H1 (cell line): ENCODE measurements at regions not wholly inside any gene's neighbourhood (a gene's known extent, or its start where the extent isn't known, plus 50 kb on each side); places are given as distances from the start of the nearest gene placed in this dataset.

Source experiments
- CTCF ChIA-PET: fragments of 300-600 bp; sonication (Branson Sonifier 250); formaldehyde crosslinking; loops from one replicate; lab custom pipeline; 2021; ENCODE audit not compliant: partially characterized antibody; lab: Charles Lee
- POLR2A ChIA-PET: fragments of 300-600 bp; sonication (Branson Sonifier 250); formaldehyde crosslinking; loops from one replicate; lab custom pipeline; 2021; ENCODE audit warnings: inconsistent platforms; ENCODE audit not compliant: partially characterized antibody; lab: Charles Lee
- DNase-seq, 2 experiments: peaks; one replicate each; pipeline versions ENCODE4 v3.0.0 to v3.0.0-alpha.2; 2010 to 2022; ENCODE audit warnings: low spot score in 2 of 2, low read depth in 1 of 2, mixed read lengths in 1 of 2
- FAIRE-seq: peaks from 2 replicates; lab custom pipeline; 2011; peaks lifted over from hg19 to GRCh38; lab: Jason Lieb, UNC
- H2AFZ ChIP-seq: 2 replicates; pipeline ENCODE4 v1.8.1; 2012; ENCODE audit warnings: low read length, inconsistent platforms
- H2AK5ac ChIP-seq: 2 replicates; pipeline ENCODE4 v1.6.1; 2013; ENCODE audit warnings: low read depth, low read length
- H2BK120ac ChIP-seq: replicated peaks from 2 replicates; pipeline ENCODE3; 2013; ENCODE audit warnings: low read depth, low read length, inconsistent platforms
- H2BK12ac ChIP-seq: 2 replicates; pipeline ENCODE4 v1.6.1; 2013; ENCODE audit warnings: low read depth, low read length
- H2BK15ac ChIP-seq: 2 replicates; pipeline ENCODE4 v1.6.1; 2013; ENCODE audit warnings: low read length
- H2BK20ac ChIP-seq: 2 replicates; pipeline ENCODE4 v1.6.1; 2013; ENCODE audit warnings: low read length
- H2BK5ac ChIP-seq: 2 replicates; pipeline ENCODE4 v1.6.1; 2013; ENCODE audit warnings: low read depth, low read length
- H3K14ac ChIP-seq: 2 replicates; pipeline ENCODE4 v1.6.1; 2013; ENCODE audit warnings: inconsistent platforms; ENCODE audit not compliant: insufficient read length
- H3K18ac ChIP-seq: 2 replicates; pipeline ENCODE4 v1.6.1; 2013; ENCODE audit warnings: low read length; ENCODE audit errors: extremely low read depth
- H3K23ac ChIP-seq: 2 replicates; pipeline ENCODE4 v1.6.1; 2013; ENCODE audit warnings: inconsistent platforms; ENCODE audit not compliant: insufficient read length
- H3K23me2 ChIP-seq: 2 replicates; pipeline ENCODE4 v1.6.1; 2013; ENCODE audit warnings: low read depth, low read length
- H3K27ac ChIP-seq: 2 replicates; pipeline ENCODE4 v1.6.1; 2011; ENCODE audit warnings: low read depth, low read length, inconsistent platforms
- H3K27me3 ChIP-seq, 4 experiments: replicated peaks in 1 of 4; 1 replicate in 1 of 4; 2 replicates in 3 of 4; pipeline versions ENCODE4 v1.6.1 to v1.8.1; 2011 to 2013; ENCODE audit warnings: low read length in 3 of 4, mild to moderate bottlenecking in 3 of 4, inconsistent platforms in 2 of 4, mixed read lengths in 2 of 4, moderate library complexity in 1 of 4; ENCODE audit not compliant: control insufficient read depth in 3 of 4, insufficient read depth in 3 of 4; ENCODE audit errors: extremely low read depth in 1 of 4
- H3K36me3 ChIP-seq, 4 experiments: 2 replicates each; pipeline versions ENCODE4 v1.6.1 to v1.8.1; 2011 to 2013; ENCODE audit warnings: mild to moderate bottlenecking in 4 of 4, low read length in 3 of 4, moderate library complexity in 2 of 4, control low read depth in 1 of 4, inconsistent platforms in 1 of 4; ENCODE audit not compliant: insufficient read depth in 4 of 4, control insufficient read depth in 2 of 4
- H3K4ac ChIP-seq: replicated peaks from 2 replicates; pipeline ENCODE3; 2013; ENCODE audit warnings: low read length, low read depth, mixed read lengths, inconsistent platforms; ENCODE audit not compliant: insufficient read length
- H3K4me1 ChIP-seq, 4 experiments: replicated peaks in 1 of 4; 1 replicate in 1 of 4; 2 replicates in 3 of 4; pipeline versions ENCODE4 v1.6.1 to v1.8.1; 2011 to 2013; ENCODE audit warnings: low read length in 3 of 4, inconsistent platforms in 2 of 4, mixed read lengths in 1 of 4; ENCODE audit not compliant: insufficient read depth in 4 of 4, control insufficient read depth in 3 of 4
- H3K4me2 ChIP-seq, 2 experiments: 2 replicates each; pipeline versions ENCODE4 v1.6.1 to v1.8.1; 2011 to 2013; ENCODE audit warnings: low read depth in 2 of 2, low read length in 2 of 2, control low read depth in 1 of 2, inconsistent platforms in 1 of 2, mild to moderate bottlenecking in 1 of 2; ENCODE audit not compliant: insufficient read depth in 1 of 2
- H3K4me3 ChIP-seq, 4 experiments: fragments of 200-600, 300-600 bp in 1 of 4; sonication (generic), shearing (Covaris generic), sonication (Bioruptor Twin) in 1 of 4; 2 replicates each; pipeline versions ENCODE4 v1.5.1 to v1.8.1; 2011 to 2016; ENCODE audit warnings: low read length in 4 of 4, low read depth in 3 of 4, control low read depth in 2 of 4, inconsistent platforms in 2 of 4, mild to moderate bottlenecking in 2 of 4, mixed read lengths in 1 of 4, moderate library complexity in 1 of 4; ENCODE audit not compliant: insufficient read depth in 2 of 4; ENCODE audit errors: extremely low read depth in 1 of 4
- H3K56ac ChIP-seq: replicated peaks from 2 replicates; pipeline ENCODE3; 2013; ENCODE audit warnings: low read depth, mild to moderate bottlenecking, mixed read lengths, low read length, inconsistent platforms; ENCODE audit not compliant: insufficient read length
- H3K79me1 ChIP-seq: 2 replicates; pipeline ENCODE4 v1.6.1; 2013; ENCODE audit warnings: low read depth, low read length, control low read depth
- H3K79me2 ChIP-seq, 2 experiments: 2 replicates each; pipeline versions ENCODE4 v1.6.1 to v1.8.1; 2012 to 2013; ENCODE audit warnings: low read length in 2 of 2, mild to moderate bottlenecking in 2 of 2, inconsistent platforms in 1 of 2; ENCODE audit not compliant: insufficient read depth in 2 of 2, control insufficient read depth in 1 of 2
- H3K9ac ChIP-seq, 4 experiments: replicated peaks in 1 of 4; 1 replicate in 1 of 4; 2 replicates in 3 of 4; pipeline versions ENCODE4 v1.6.1 to v1.8.1; 2011 to 2013; ENCODE audit warnings: low read depth in 3 of 4, low read length in 3 of 4, control low read depth in 2 of 4, mild to moderate bottlenecking in 2 of 4, moderate library complexity in 2 of 4, inconsistent platforms in 1 of 4; ENCODE audit errors: extremely low read depth in 1 of 4
- H3K9me3 ChIP-seq, 2 experiments: 2 replicates each; pipeline versions ENCODE4 v1.6.1 to v1.8.1; 2012 to 2013; ENCODE audit warnings: mild to moderate bottlenecking in 2 of 2, moderate library complexity in 2 of 2, control low read depth in 1 of 2, inconsistent platforms in 1 of 2, low read depth in 1 of 2, low read length in 1 of 2, mixed read lengths in 1 of 2; ENCODE audit not compliant: insufficient read depth in 2 of 2
- H4K20me1 ChIP-seq, 2 experiments: replicated peaks in 1 of 2; 2 replicates each; pipeline versions ENCODE3 to v1.8.1; 2011 to 2013; ENCODE audit warnings: inconsistent platforms in 2 of 2, low read length in 2 of 2, mild to moderate bottlenecking in 1 of 2; ENCODE audit not compliant: insufficient read depth in 2 of 2, control insufficient read depth in 1 of 2
- H4K5ac ChIP-seq: 2 replicates; pipeline ENCODE4 v1.6.1; 2013; ENCODE audit warnings: low read length, low read depth, mixed read lengths, inconsistent platforms; ENCODE audit not compliant: insufficient read length
- H4K8ac ChIP-seq: 2 replicates; pipeline ENCODE4 v1.8.0; 2013; ENCODE audit warnings: mild to moderate bottlenecking, moderate library complexity, low read length, inconsistent platforms; ENCODE audit not compliant: insufficient read depth; ENCODE audit errors: extremely low read depth
- H4K91ac ChIP-seq: replicated peaks from 2 replicates; pipeline ENCODE3; 2013; ENCODE audit warnings: low read length, mixed read lengths, inconsistent platforms; ENCODE audit not compliant: insufficient read length
- ASH2L ChIP-seq: fragments of 200-600, 300-600 bp; sonication (generic); IDR thresholded peaks from one replicate; pipeline ENCODE4 v1.7.1; 2017; ENCODE audit warnings: low read length
- BACH1 ChIP-seq: IDR thresholded peaks from 2 replicates; pipeline ENCODE4 v1.6.1; 2012; ENCODE audit warnings: low read length, improper control_type of control experiment
- CBX8 ChIP-seq: fragments of 300-800, 300-1000 bp; sonication (generic); IDR thresholded peaks from 2 replicates; pipeline ENCODE4 v1.7.1; 2016; ENCODE audit warnings: low read depth, low read length, borderline replicate concordance
- CTBP2 ChIP-seq: IDR thresholded peaks from 2 replicates; pipeline ENCODE4 v1.7.0; 2011; ENCODE audit warnings: borderline replicate concordance, mild to moderate bottlenecking, moderate library complexity, mixed read lengths, low read length; ENCODE audit not compliant: insufficient read depth, insufficient read length
- CTCF ChIP-seq, 3 experiments: IDR thresholded peaks; 1 replicate in 2 of 3; 2 replicates in 1 of 3; pipeline versions ENCODE4 v1.5.1 to v1.6.1; 2011; ENCODE audit warnings: low read length in 3 of 3, mild to moderate bottlenecking in 3 of 3, inconsistent platforms in 2 of 3, low read depth in 1 of 3, moderate library complexity in 1 of 3; ENCODE audit not compliant: insufficient read depth in 1 of 3; ENCODE audit errors: control extremely low read depth in 1 of 3
- E2F6 ChIP-seq: IDR thresholded peaks from 2 replicates; pipeline ENCODE4 v1.6.1; 2012; ENCODE audit warnings: inconsistent platforms
- HDAC6 ChIP-seq: IDR thresholded peaks from one replicate; pipeline ENCODE4 v1.7.1; 2012; ENCODE audit warnings: low read depth, mild to moderate bottlenecking, inconsistent platforms, low read length, moderate library complexity
- WGBS, 2 experiments: shearing (Covaris generic) in 1 of 2; methylation state at CpG; one replicate each; pipeline versions ENCODE4 v1.1.6 to v1.1.7; 2013 to 2015; ENCODE audit warnings: low lambda C conversion rate in 2 of 2, mixed read lengths in 2 of 2, inconsistent platforms in 1 of 2, low coverage in 1 of 2, missing lambda C conversion rate in 1 of 2; ENCODE audit not compliant: insufficient replicate concordance in 2 of 2, insufficient coverage in 1 of 2, insufficient read length in 1 of 2; ENCODE audit errors: extremely low coverage in 1 of 2, missing lambda C conversion rate in 1 of 2; 5-methylcytosine and 5-hydroxymethylcytosine counted together

GRCh38 chr7:41877118-41877517 lies 174.2 kb upstream of the INHBA start:
- Histone ChIP-seq H3K27ac (no peak overlapping the region), H3K18ac (no peak overlapping the region), H3K27me3 (no peaks in the 10 kb centered on the region), H2BK20ac (no peak overlapping the region), H3K23ac (no peak overlapping the region), H2AK5ac (no peak overlapping the region), H4K20me1 (no peaks in the 10 kb centered on the region), H2BK120ac (no peak overlapping the region), H3K56ac (no peak overlapping the region), H4K8ac (no peak overlapping the region), H3K4me2 (no peak overlapping the region)
- CTCF ChIA-PET = interaction anchor here (0.6 to 1.7 kb wide), 6 partner anchors 9 to 558 kb away, joined by 3 to 5 read pairs (median 3); no protein-coding TSS in a partner anchor
- TF ChIP-seq CTBP2 (no peak), HDAC6 (no peak), CBX8 (no peak), ASH2L (no peak), CTCF (IDR thresholded peaks at IDR 0.05; ENCODE audit: control extremely low read depth in 1 of 3, insufficient read depth in 1 of 3, low read depth in 1 of 3, low read length in 3 of 3) (no peak), E2F6 (0 out of 2 replicates have a peak, but pooled peaks have one; percentile 19), BACH1 (no peak)
- TF ChIP-seq, all 59 proteins: peak for 1
- no peaks in the 10 kb centered on the region for H3K79me2 ChIP-seq
- H2BK5ac ChIP-seq = no peak overlapping the region
- FAIRE-seq (peak; percentile 58), DNase-seq (no peak)
- peaks cover 0 to 4% (median 0%) of the 10 kb centered on the region in 4 experiments; a peak in 1 of 7 replicates for H3K4me1 ChIP-seq
- H2AFZ ChIP-seq = peak overlapping the region; percentile 45
- no peak overlapping the region for H4K5ac ChIP-seq
- POLR2A ChIA-PET = no interaction called here
- no peak overlapping the region; the same call in 1 of the 2 replicates for H2BK12ac ChIP-seq
- H3K9ac ChIP-seq = no peak overlapping the region
- H3K36me3 ChIP-seq = no peaks in the 10 kb centered on the region
- H3K14ac ChIP-seq = no peak overlapping the region
- H3K79me1 ChIP-seq = no peaks in the 10 kb centered on the region
- no peak overlapping the region for H3K4ac ChIP-seq
- H4K91ac ChIP-seq = no peak overlapping the region
- no peak overlapping the region for H2BK15ac ChIP-seq
- no peaks in the 10 kb centered on the region for H3K23me2 ChIP-seq
- 81% methylated on average over 7 of the region's 7 CpGs; no CpG with 5 or more reads in 1 of the 2 experiments for WGBS, 2 experiments
- 0 out of 4 replicates have a peak, but pooled peaks cover 0 to under 1% of the 10 kb centered on the region in 2 experiments for H3K9me3 ChIP-seq
- H3K4me3 ChIP-seq = no peak overlapping the region
